SK-N-SH treated with all-trans-retinoic acid at 6 μM for 48 hours (cell line): ENCODE measurements at regions not wholly inside any gene's neighbourhood (a gene's known extent, or its start where the extent isn't known, plus 50 kb on each side); places are given as distances from the start of the nearest gene placed in this dataset.

Source experiments
- ATAC-seq: fragments of 200-7000 bp; cut with Tn5 transposase; 3 replicates; pipeline ENCODE4 v1.9.1; 2020; ENCODE audit warnings: mild to moderate bottlenecking, moderate library complexity
- BACH2 ChIP-seq: fragments of 250-450 bp; sonication (Bioruptor Pico); IDR thresholded peaks from 2 replicates; pipeline ENCODE4 v1.9.0; 2021; ENCODE audit warnings: mild to moderate bottlenecking, borderline replicate concordance
- CSDC2 ChIP-seq: fragments of 250-450 bp; sonication (Bioruptor Pico); IDR thresholded peaks from 2 replicates; pipeline ENCODE4 v1.5.0; 2020; ENCODE audit warnings: mild to moderate bottlenecking, moderate library complexity
- ESRRG ChIP-seq: fragments of 250-450 bp; sonication (Bioruptor Pico); IDR thresholded peaks from 2 replicates; pipeline ENCODE4 v1.6.1; 2021; ENCODE audit warnings: mild to moderate bottlenecking
- GLIS3 ChIP-seq: fragments of 250-450 bp; sonication (Bioruptor Pico); IDR thresholded peaks from 2 replicates; pipeline ENCODE4 v1.5.0; 2020; ENCODE audit warnings: mild to moderate bottlenecking, moderate library complexity
- ISL1 ChIP-seq: fragments of 250-450 bp; sonication (Bioruptor Pico); IDR thresholded peaks from 2 replicates; pipeline ENCODE4 v2.1.2; 2022; ENCODE audit warnings: mild to moderate bottlenecking, moderate library complexity
- OSR1 ChIP-seq: fragments of 250-450 bp; sonication (Bioruptor Pico); IDR thresholded peaks from 2 replicates; pipeline ENCODE4 v1.8.0; 2022; ENCODE audit warnings: moderate library complexity, mild to moderate bottlenecking, inconsistent platforms
- PPARA ChIP-seq: fragments of 250-450 bp; sonication (Bioruptor Pico); IDR thresholded peaks from 2 replicates; pipeline ENCODE4 v1.5.0; 2020; ENCODE audit warnings: mild to moderate bottlenecking, borderline replicate concordance
- RARB ChIP-seq: fragments of 250-450 bp; sonication (Bioruptor Pico); IDR thresholded peaks from 2 replicates; pipeline ENCODE4 v1.8.0; 2021; ENCODE audit warnings: mild to moderate bottlenecking, moderate library complexity
- SNAI2 ChIP-seq: fragments of 250-450 bp; sonication (Bioruptor Pico); IDR thresholded peaks from 2 replicates; pipeline ENCODE4 v1.5.0; 2020; ENCODE audit warnings: mild to moderate bottlenecking, moderate library complexity
- TCF4 ChIP-seq: fragments of 250-450 bp; sonication (Bioruptor Pico); IDR thresholded peaks from 2 replicates; pipeline ENCODE4 v1.8.0; 2021; ENCODE audit warnings: mild to moderate bottlenecking, moderate library complexity, borderline replicate concordance
- TOX ChIP-seq: fragments of 250-450 bp; sonication (Bioruptor Pico); IDR thresholded peaks from 2 replicates; pipeline ENCODE4 v1.8.0; 2021; ENCODE audit warnings: mild to moderate bottlenecking, moderate library complexity, borderline replicate concordance
- ZC3H10 ChIP-seq: fragments of 250-450 bp; sonication (Bioruptor Pico); IDR thresholded peaks from 2 replicates; pipeline ENCODE4 v1.5.1; 2021; ENCODE audit warnings: mild to moderate bottlenecking, moderate library complexity
- ZFP3 ChIP-seq: fragments of 250-450 bp; sonication (Bioruptor Pico); IDR thresholded peaks from 2 replicates; pipeline ENCODE4 v1.5.0; 2020; ENCODE audit warnings: mild to moderate bottlenecking, moderate library complexity
- ZNF565 ChIP-seq: fragments of 450-650 bp; formaldehyde crosslinking; conservative IDR thresholded peaks from 2 replicates; pipeline ENCODE4 v1.5.0; 2020; ENCODE audit warnings: low read depth, mild to moderate bottlenecking, moderate library complexity
- ZNF70 ChIP-seq: fragments of 450-650 bp; formaldehyde crosslinking; IDR thresholded peaks from 2 replicates; pipeline ENCODE4 v1.5.0; 2020; ENCODE audit warnings: mild to moderate bottlenecking, moderate library complexity
- ZNF8 ChIP-seq: fragments of 450-650 bp; formaldehyde crosslinking; IDR thresholded peaks from 2 replicates; pipeline ENCODE4 v1.5.0; 2020; ENCODE audit warnings: mild to moderate bottlenecking, moderate library complexity
- TF ChIP-seq, protein P1 (sequence below): fragments of 250-450 bp; sonication (Bioruptor Pico); IDR thresholded peaks from 2 replicates; pipeline ENCODE4 v1.5.0; 2020; ENCODE audit warnings: mild to moderate bottlenecking, moderate library complexity
- TF ChIP-seq, protein P2 (sequence below): fragments of 250-450 bp; sonication (Bioruptor Pico); IDR thresholded peaks from 2 replicates; pipeline ENCODE4 v1.5.1; 2020; ENCODE audit warnings: low read depth, mild to moderate bottlenecking, moderate library complexity
- TF ChIP-seq, protein P3 (sequence below): fragments of 250-450 bp; sonication (Bioruptor Pico); IDR thresholded peaks from 2 replicates; pipeline ENCODE4 v1.5.1; 2021; ENCODE audit warnings: mild to moderate bottlenecking, moderate library complexity
- TF ChIP-seq, protein P4 (sequence below): fragments of 250-450 bp; sonication (Bioruptor Pico); IDR thresholded peaks from 2 replicates; pipeline ENCODE4 v1.8.0; 2020; ENCODE audit warnings: mild to moderate bottlenecking, moderate library complexity, borderline replicate concordance

DNA sequence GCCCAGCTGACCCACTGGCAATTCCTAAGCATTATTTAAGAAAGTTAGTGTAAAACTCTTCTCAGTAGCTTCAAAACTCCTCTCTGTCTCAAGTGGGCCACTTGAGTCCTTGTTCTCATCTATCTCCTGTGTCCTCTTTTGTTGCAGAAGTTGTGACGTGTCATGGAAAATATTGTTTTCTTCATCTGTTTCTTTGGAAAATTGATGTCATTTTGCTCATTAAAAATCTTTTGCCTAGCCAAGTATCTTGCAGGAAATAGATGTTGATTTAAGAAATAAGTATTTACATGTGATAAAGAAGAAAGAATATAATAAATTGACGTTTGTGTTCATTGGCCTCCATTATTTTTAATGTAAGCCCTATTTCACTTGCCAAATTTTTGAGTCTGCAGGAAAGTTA lies 1158.4 kb upstream of the SEMA6A start:
- TF ChIP-seq ZNF8 (CRISPR knock-in tag) (no peak), BACH2 (CRISPR knock-in tag) (no peak), TCF4 (CRISPR knock-in tag) (no peak), GLIS3 (CRISPR knock-in tag) (no peak), SNAI2 (CRISPR knock-in tag) (no peak)
- TF ChIP-seq, protein P1, sequence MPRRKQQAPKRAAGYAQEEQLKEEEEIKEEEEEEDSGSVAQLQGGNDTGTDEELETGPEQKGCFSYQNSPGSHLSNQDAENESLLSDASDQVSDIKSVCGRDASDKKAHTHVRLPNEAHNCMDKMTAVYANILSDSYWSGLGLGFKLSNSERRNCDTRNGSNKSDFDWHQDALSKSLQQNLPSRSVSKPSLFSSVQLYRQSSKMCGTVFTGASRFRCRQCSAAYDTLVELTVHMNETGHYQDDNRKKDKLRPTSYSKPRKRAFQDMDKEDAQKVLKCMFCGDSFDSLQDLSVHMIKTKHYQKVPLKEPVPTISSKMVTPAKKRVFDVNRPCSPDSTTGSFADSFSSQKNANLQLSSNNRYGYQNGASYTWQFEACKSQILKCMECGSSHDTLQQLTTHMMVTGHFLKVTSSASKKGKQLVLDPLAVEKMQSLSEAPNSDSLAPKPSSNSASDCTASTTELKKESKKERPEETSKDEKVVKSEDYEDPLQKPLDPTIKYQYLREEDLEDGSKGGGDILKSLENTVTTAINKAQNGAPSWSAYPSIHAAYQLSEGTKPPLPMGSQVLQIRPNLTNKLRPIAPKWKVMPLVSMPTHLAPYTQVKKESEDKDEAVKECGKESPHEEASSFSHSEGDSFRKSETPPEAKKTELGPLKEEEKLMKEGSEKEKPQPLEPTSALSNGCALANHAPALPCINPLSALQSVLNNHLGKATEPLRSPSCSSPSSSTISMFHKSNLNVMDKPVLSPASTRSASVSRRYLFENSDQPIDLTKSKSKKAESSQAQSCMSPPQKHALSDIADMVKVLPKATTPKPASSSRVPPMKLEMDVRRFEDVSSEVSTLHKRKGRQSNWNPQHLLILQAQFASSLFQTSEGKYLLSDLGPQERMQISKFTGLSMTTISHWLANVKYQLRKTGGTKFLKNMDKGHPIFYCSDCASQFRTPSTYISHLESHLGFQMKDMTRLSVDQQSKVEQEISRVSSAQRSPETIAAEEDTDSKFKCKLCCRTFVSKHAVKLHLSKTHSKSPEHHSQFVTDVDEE, result no peak
- TF ChIP-seq, protein P2, sequence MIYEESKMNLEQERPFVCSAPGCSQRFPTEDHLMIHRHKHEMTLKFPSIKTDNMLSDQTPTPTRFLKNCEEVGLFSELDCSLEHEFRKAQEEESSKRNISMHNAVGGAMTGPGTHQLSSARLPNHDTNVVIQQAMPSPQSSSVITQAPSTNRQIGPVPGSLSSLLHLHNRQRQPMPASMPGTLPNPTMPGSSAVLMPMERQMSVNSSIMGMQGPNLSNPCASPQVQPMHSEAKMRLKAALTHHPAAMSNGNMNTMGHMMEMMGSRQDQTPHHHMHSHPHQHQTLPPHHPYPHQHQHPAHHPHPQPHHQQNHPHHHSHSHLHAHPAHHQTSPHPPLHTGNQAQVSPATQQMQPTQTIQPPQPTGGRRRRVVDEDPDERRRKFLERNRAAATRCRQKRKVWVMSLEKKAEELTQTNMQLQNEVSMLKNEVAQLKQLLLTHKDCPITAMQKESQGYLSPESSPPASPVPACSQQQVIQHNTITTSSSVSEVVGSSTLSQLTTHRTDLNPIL (CRISPR knock-in tag), result no peak
- TF ChIP-seq, protein P3, sequence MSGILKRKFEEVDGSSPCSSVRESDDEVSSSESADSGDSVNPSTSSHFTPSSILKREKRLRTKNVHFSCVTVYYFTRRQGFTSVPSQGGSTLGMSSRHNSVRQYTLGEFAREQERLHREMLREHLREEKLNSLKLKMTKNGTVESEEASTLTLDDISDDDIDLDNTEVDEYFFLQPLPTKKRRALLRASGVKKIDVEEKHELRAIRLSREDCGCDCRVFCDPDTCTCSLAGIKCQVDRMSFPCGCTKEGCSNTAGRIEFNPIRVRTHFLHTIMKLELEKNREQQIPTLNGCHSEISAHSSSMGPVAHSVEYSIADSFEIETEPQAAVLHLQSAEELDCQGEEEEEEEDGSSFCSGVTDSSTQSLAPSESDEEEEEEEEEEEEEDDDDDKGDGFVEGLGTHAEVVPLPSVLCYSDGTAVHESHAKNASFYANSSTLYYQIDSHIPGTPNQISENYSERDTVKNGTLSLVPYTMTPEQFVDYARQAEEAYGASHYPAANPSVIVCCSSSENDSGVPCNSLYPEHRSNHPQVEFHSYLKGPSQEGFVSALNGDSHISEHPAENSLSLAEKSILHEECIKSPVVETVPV, result no peak
- TF ChIP-seq, all 23 proteins: peak for 0
- no peak for ATAC-seq

DNA sequence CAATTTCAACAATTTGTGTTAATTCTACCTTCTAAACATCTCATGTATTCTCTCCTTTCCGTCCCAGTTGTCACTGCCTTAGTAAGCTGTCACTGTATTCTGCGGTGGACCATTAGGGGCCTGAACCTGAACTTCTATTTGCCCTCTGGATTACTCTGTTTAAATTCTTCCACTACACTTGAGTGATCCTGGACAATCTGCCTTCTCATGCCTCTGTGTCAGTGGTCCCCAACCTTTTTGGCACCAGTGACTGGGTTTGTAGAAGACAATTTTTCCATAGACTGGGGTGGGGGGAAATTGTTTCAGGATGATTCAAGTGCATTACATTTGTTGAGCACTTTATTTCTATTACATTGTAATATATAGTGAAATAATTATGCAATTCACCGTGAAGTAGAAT lies 1157.6 kb upstream of the SEMA6A start:
- ATAC-seq, result no peak
- TF ChIP-seq ZNF70 (CRISPR knock-in tag), result no peak
- no peak for TF ChIP-seq PPARA (CRISPR knock-in tag)
- TF ChIP-seq OSR1 (CRISPR knock-in tag), result no peak
- TF ChIP-seq, protein P1, result no peak
- no peak for TF ChIP-seq SNAI2 (CRISPR knock-in tag)
- TF ChIP-seq, protein P4, sequence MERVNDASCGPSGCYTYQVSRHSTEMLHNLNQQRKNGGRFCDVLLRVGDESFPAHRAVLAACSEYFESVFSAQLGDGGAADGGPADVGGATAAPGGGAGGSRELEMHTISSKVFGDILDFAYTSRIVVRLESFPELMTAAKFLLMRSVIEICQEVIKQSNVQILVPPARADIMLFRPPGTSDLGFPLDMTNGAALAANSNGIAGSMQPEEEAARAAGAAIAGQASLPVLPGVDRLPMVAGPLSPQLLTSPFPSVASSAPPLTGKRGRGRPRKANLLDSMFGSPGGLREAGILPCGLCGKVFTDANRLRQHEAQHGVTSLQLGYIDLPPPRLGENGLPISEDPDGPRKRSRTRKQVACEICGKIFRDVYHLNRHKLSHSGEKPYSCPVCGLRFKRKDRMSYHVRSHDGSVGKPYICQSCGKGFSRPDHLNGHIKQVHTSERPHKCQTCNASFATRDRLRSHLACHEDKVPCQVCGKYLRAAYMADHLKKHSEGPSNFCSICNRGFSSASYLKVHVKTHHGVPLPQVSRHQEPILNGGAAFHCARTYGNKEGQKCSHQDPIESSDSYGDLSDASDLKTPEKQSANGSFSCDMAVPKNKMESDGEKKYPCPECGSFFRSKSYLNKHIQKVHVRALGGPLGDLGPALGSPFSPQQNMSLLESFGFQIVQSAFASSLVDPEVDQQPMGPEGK, result no peak
- TF ChIP-seq ESRRG (CRISPR knock-in tag), result no peak
- TF ChIP-seq ISL1 (CRISPR knock-in tag), result no peak
- no peak for TF ChIP-seq ZNF565 (CRISPR knock-in tag)
- no peak for TF ChIP-seq CSDC2 (CRISPR knock-in tag)
- no peak for TF ChIP-seq BACH2 (CRISPR knock-in tag)
- TF ChIP-seq, protein P2 (CRISPR knock-in tag), result no peak
- TF ChIP-seq GLIS3 (CRISPR knock-in tag), result no peak

DNA sequence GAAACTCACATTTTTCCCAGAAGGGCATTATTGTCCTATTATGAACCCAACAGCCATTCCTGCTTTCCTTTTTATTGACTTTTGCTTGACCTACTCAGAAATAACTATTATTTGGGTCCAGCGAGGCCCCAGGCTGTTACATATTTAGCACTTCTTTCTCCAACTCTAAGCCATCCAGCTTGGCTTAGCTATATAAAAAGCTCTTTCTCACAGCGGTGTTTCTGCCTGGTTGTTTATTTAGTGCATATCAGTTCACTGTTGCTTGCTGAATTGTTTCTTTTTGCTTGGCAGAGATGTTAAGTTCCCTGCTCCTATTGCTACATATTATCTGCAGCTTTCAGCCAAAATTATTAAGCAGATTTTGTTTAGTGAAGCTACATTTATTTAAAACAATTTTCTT lies 1156.8 kb upstream of the SEMA6A start:
- ATAC-seq, result no peak
- TF ChIP-seq, protein P1, result no peak
- TF ChIP-seq ZC3H10 (CRISPR knock-in tag) (no peak), GLIS3 (CRISPR knock-in tag) (no peak), CSDC2 (CRISPR knock-in tag) (no peak), PPARA (CRISPR knock-in tag) (no peak), ZFP3 (CRISPR knock-in tag) (no peak), ESRRG (CRISPR knock-in tag) (no peak), TOX (CRISPR knock-in tag) (no peak), RARB (CRISPR knock-in tag) (no peak), ZNF8 (CRISPR knock-in tag) (no peak), TCF4 (CRISPR knock-in tag) (no peak)
- TF ChIP-seq, protein P2 (CRISPR knock-in tag), result no peak
